Central memory CD8-positive, alpha-beta T cell (primary cell): ENCODE measurements at regions not wholly inside any gene's neighbourhood (a gene's known extent, or its start where the extent isn't known, plus 50 kb on each side); places are given as distances from the start of the nearest gene placed in this dataset.

Source experiments
- ATAC-seq: fragments of 150-1000 bp; cut with Tn5 transposase; replicated peaks from 2 replicates; pipeline ENCODE4 v1.10.0; 2022; ENCODE audit warnings: mild to moderate bottlenecking, moderate FRiP score, moderate number of reproducible peaks; ENCODE audit not compliant: poor library complexity, severe bottlenecking; ENCODE audit errors: extremely low read depth
- DNase-seq, 2 donors: peaks; one replicate each; pipeline ENCODE4 v3.0.0; 2021; ENCODE audit warnings: low spot score in 2 of 2
- H3K27ac Mint-ChIP-seq: one replicate; pipeline ENCODE4 v1.8.0; 2022; ENCODE audit warnings: low read depth, mild to moderate bottlenecking, moderate library complexity, mixed read lengths
- H3K27me3 Mint-ChIP-seq: one replicate; pipeline ENCODE4 v1.8.0; 2022; ENCODE audit warnings: mixed read lengths
- H3K36me3 Mint-ChIP-seq: one replicate; pipeline ENCODE4 v1.8.0; 2022; ENCODE audit warnings: mild to moderate bottlenecking, moderate library complexity, mixed read lengths; ENCODE audit not compliant: insufficient read depth
- H3K4me1 Mint-ChIP-seq: one replicate; pipeline ENCODE4 v1.8.0; 2022; ENCODE audit warnings: mixed read lengths
- H3K4me3 Mint-ChIP-seq: one replicate; pipeline ENCODE4 v1.8.0; 2022; ENCODE audit warnings: mild to moderate bottlenecking, moderate library complexity, mixed read lengths
- H3K9me3 Mint-ChIP-seq: one replicate; pipeline ENCODE4 v1.8.0; 2022; ENCODE audit warnings: mixed read lengths

GRCh38 chr3:177731644-177732268, 534.5 kb upstream of the TBL1XR1 start:
- no peak for DNase-seq
- Mint-ChIP-seq H3K9me3 (peaks cover 5% of the 10 kb centered on the region), H3K4me1 (no peaks in the 10 kb centered on the region), H3K27ac (no peak overlapping the region), H3K36me3 (no peaks in the 10 kb centered on the region), H3K4me3 (no peak overlapping the region), H3K27me3 (no peaks in the 10 kb centered on the region)
- no peak for ATAC-seq

DNA sequence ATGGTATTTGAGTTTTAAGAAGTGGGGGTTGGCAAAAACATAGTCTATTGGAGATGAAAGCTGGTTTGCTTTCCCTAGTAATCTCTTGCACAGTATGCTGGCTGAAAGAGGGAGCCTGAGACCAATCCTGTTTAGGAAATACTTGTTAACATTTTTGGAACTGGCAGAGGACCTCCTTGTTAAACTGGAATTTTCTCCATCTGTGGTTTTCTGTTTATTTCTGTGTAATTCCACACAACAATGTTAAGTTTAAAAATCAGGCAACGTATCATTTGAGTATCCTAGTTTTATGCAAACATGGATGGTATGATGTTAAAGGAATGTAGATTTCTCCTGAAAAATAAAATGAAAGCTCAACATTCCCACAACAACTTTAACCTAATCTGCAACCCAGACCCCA, 536.0 kb upstream of the TBL1XR1 start:
- Mint-ChIP-seq H3K9me3 (peaks cover 2% of the 10 kb centered on the region), H3K36me3 (no peaks in the 10 kb centered on the region), H3K27ac (no peak overlapping the region), H3K4me1 (no peaks in the 10 kb centered on the region), H3K27me3 (no peaks in the 10 kb centered on the region), H3K4me3 (no peak overlapping the region)
- no peak for DNase-seq
- ATAC-seq, result no peak

DNA sequence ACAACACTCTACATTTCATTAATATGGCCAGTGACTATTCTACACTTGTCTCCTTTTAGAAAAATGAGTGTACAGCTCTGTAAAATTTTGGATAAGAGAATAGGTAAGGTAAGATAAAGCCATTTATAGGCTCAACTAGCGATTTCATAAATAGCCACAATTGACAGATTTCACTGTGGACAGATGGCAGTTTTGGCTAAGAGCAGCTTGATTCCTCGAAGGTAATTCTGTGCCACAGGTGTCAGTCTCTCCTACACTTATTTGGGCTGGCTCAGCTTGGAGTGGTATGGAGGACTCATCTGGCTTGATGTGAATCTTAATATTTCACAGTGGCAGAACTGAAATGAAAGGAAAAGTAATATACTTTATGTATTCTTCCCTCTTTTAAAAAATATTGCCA, 536.7 kb upstream of the TBL1XR1 start:
- Mint-ChIP-seq H3K9me3 (no peaks in the 10 kb centered on the region), H3K27me3 (no peaks in the 10 kb centered on the region), H3K4me3 (no peak overlapping the region), H3K27ac (no peak overlapping the region), H3K36me3 (no peaks in the 10 kb centered on the region), H3K4me1 (no peaks in the 10 kb centered on the region)
- no peak for DNase-seq
- ATAC-seq, result no peak

DNA sequence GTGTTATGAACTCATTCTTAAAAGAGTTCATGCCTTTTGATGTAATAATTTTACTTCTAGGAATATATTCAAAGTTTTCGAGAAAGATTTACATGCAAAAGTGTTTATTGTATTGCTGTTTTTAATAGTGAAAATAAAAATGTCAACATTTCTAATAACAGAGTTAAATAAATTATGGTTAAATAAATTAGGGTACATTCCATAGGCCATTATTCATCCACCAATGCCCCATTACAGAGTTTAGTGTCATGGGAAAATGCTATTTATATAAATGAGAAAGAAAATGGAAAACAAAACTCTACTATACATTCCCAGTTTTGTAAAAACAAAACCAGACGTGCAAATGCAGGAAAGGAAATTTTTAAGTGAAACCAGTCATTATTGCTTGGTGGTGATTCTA, 538.1 kb upstream of the TBL1XR1 start:
- Mint-ChIP-seq H3K9me3 (no peaks in the 10 kb centered on the region), H3K36me3 (no peaks in the 10 kb centered on the region), H3K4me3 (no peak overlapping the region), H3K4me1 (no peaks in the 10 kb centered on the region), H3K27ac (no peak overlapping the region), H3K27me3 (no peaks in the 10 kb centered on the region)
- no peak for DNase-seq
- no peak for ATAC-seq

- H3K36me3 Mint-ChIP-seq, result no peaks in the 10 kb centered on the region
- no peak for DNase-seq
- H3K9me3 Mint-ChIP-seq, result no peaks in the 10 kb centered on the region
- no peak overlapping the region for H3K27ac Mint-ChIP-seq
- H3K4me3 Mint-ChIP-seq, result no peak overlapping the region
- no peak for ATAC-seq
- H3K4me1 Mint-ChIP-seq, result no peaks in the 10 kb centered on the region
- no peaks in the 10 kb centered on the region for H3K27me3 Mint-ChIP-seq
Measured at GRCh38 chr3:177739461-177739860, 542.2 kb upstream of the TBL1XR1 start.

DNA sequence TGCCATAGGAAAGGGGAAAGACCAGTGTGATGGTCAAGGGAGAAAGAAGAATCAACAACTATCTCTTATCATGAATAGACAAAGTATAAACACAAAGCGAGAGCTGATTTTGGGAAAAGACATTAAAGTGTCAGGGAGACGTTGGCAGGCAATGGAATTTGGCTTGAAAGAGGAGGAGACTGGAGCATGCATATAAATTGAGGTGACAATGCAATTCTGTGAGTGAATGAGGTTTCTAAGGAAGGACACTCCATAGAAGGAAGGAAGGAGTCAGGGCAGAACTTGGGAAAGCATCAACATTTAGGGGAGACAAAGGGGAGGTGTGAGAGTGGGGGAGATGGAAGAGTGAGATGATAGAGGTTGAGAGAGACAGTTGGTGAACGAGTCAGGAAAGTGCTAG, 543.0 kb upstream of the TBL1XR1 start:
- H3K4me3 Mint-ChIP-seq, result no peak overlapping the region
- no peak overlapping the region for H3K27ac Mint-ChIP-seq
- H3K4me1 Mint-ChIP-seq, result no peaks in the 10 kb centered on the region
- no peak for ATAC-seq
- no peak for DNase-seq
- H3K27me3 Mint-ChIP-seq, result no peaks in the 10 kb centered on the region
- H3K9me3 Mint-ChIP-seq, result no peaks in the 10 kb centered on the region
- no peaks in the 10 kb centered on the region for H3K36me3 Mint-ChIP-seq

DNA sequence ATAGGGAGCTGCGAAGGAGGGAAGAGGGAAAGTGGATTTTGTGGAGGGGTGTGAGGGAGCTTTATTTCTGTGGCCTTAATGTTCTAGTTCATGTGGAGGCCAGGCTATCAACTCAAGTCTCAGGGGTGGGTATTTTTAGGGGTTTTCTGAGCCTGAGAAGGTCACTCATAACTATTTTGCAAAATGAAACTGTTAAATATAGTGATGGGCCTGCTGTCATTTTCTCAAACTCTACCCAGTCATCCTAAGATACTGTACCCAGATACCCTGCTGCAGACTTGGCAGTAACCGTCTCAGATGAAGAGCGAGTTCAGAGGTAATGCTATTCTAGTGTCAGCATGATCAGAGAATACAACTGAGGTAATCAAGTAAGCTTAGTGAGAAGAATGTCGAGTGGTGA, 545.0 kb upstream of the TBL1XR1 start:
- DNase-seq (no peak), ATAC-seq (no peak)
- Mint-ChIP-seq H3K36me3 (no peaks in the 10 kb centered on the region), H3K4me1 (peaks cover 6% of the 10 kb centered on the region), H3K27ac (no peak overlapping the region), H3K27me3 (no peaks in the 10 kb centered on the region), H3K9me3 (no peaks in the 10 kb centered on the region), H3K4me3 (no peak overlapping the region)

GRCh38 chr3:177743173-177743890, 546.0 kb upstream of the TBL1XR1 start:
- no peak for ATAC-seq
- Mint-ChIP-seq H3K36me3 (peaks cover 3% of the 10 kb centered on the region), H3K27ac (no peak overlapping the region), H3K4me1 (peaks cover 6% of the 10 kb centered on the region), H3K9me3 (no peaks in the 10 kb centered on the region), H3K4me3 (no peak overlapping the region), H3K27me3 (no peaks in the 10 kb centered on the region)
- no peak for DNase-seq

DNA sequence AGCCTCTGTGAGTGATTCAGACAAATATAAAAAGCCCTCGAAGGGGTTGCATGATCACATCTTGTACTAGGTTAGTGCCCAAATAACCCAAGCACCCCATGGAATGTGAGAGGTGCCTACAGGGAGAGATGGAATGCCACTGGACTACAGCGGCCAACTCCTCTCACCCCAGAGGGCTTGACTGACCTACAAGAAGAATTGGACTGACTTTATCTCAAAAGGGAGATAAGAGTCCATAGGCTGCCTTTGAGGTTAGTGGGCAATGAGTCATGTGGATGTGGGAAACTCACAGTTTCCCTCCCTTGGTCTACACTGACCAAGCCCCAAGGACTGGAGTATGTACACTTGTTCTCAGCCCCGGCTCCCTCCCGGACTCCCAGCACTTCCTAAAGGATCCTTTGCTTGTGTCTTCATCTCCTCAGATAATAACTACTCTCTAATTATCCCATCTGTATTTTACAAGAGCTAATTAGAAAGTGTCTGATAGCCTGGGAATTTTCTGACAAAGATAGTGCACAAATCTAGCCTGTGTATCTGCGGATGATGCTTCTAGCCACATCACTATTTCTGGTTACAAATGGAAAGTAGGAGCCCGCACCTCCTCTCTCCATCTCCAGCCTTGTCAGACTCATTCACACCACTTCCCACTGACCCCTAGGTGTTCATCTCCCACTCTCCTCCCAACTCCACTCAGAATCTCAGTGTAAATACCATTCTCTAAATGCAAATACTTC, 547.8 kb upstream of the TBL1XR1 start:
- no peak for ATAC-seq
- DNase-seq, result no peak
- Mint-ChIP-seq H3K27me3 (no peaks in the 10 kb centered on the region), H3K4me3 (no peak overlapping the region), H3K9me3 (no peaks in the 10 kb centered on the region), H3K27ac (no peak overlapping the region), H3K36me3 (peaks cover 3% of the 10 kb centered on the region), H3K4me1 (peaks cover 6% of the 10 kb centered on the region)

GRCh38 chr3:177745607-177746005, 548.3 kb upstream of the TBL1XR1 start:
- Mint-ChIP-seq H3K4me3 (no peak overlapping the region), H3K27me3 (no peaks in the 10 kb centered on the region), H3K9me3 (no peaks in the 10 kb centered on the region), H3K27ac (no peak overlapping the region), H3K36me3 (peaks cover 3% of the 10 kb centered on the region), H3K4me1 (peaks cover 6% of the 10 kb centered on the region)
- DNase-seq, result no peak
- no peak for ATAC-seq

DNA sequence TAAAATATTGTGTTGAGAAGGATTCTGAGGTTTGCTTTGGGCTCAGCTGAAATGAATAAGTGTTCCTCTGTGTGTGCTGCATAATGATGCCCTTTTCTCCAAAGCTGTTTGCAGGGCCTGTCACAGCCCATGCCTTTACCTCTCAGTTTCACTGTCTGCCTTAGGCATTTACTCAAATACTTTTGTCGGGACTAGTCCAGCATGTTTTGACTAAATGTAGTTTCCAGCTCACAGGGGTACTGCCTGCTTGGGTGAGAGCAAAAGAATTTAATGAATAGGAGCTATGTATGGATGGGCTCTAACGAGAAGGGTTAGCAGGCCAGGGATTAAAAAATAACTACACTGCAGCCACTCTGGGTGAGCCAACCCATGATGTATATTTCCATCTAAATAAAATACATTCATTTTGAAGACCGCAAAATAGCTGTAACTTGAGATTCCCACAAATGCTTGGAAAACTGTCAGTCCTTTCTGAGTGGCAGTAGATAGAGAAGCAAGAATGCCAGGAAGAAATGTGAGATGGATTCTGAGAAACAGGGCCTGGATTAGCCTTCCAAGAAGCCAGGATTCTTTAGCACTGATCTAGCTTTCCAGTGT, 549.2 kb upstream of the TBL1XR1 start:
- Mint-ChIP-seq H3K27ac (no peak overlapping the region), H3K9me3 (no peaks in the 10 kb centered on the region), H3K4me3 (no peak overlapping the region), H3K27me3 (no peaks in the 10 kb centered on the region), H3K36me3 (peaks cover 3% of the 10 kb centered on the region), H3K4me1 (peaks cover 6% of the 10 kb centered on the region)
- DNase-seq (no peak), ATAC-seq (no peak)

DNA sequence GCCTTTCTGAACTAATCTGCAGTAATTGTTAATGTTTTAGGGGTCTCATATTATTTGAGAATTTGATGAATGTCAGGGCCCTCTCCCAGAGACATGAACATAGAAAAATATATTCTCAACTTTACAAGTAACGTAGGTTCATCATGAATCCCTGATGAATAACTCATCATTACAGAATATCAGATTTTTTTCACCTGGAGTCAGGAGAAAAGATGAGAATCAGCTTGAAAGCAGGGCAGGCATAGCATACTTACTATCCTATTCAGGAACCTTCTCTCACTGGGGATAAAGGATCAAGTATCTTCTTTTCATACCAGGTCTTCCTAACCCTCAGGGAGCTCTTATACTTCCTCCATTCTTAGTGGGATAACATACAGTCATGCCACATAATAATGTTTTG, 552.6 kb upstream of the TBL1XR1 start:
- H3K9me3 Mint-ChIP-seq, result no peaks in the 10 kb centered on the region
- ATAC-seq, result no peak

DNA sequence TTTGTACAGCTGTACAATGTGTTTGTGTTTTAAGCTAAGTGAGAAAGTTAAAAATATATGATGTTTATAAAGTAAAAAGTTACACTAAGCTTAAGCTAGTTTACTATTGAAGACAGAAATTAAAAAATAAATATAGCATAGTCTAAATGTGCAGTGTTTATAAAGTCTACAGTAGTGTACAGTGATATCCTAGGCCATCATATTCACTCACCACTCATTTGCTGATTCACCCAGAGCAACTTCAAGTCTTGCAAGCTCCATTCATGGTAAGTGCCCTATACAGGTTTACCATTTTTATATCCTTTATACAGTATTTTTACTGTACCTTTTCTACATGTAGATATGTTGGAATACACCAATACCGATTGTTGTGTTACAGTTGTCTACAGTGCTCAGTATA, 553.2 kb upstream of the TBL1XR1 start:
- DNase-seq (no peak), ATAC-seq (no peak)
- peaks cover 3% of the 10 kb centered on the region for H3K36me3 Mint-ChIP-seq

More for the DNA sequence above, 552.6 kb upstream of the TBL1XR1 start:
- H3K4me3 Mint-ChIP-seq, result no peak overlapping the region
- no peak for DNase-seq
- H3K27ac Mint-ChIP-seq, result no peak overlapping the region
- peaks cover 3% of the 10 kb centered on the region for H3K36me3 Mint-ChIP-seq
- no peaks in the 10 kb centered on the region for H3K27me3 Mint-ChIP-seq
- peaks cover 10% of the 10 kb centered on the region for H3K4me1 Mint-ChIP-seq

More for the DNA sequence above, 553.2 kb upstream of the TBL1XR1 start:
- H3K4me3 Mint-ChIP-seq, result no peak overlapping the region
- no peaks in the 10 kb centered on the region for H3K27me3 Mint-ChIP-seq
- no peaks in the 10 kb centered on the region for H3K9me3 Mint-ChIP-seq
- H3K27ac Mint-ChIP-seq, result no peak overlapping the region
- H3K4me1 Mint-ChIP-seq, result peaks cover 12% of the 10 kb centered on the region
